ENCODE measurements at regions not wholly inside any gene's neighbourhood (a gene's known extent, or its start where the extent isn't known, plus 50 kb on each side); places are given as distances from the start of the nearest gene placed in this dataset.

- no peak for DNase-seq (ENCODE audit: low spot score)
Observed at GRCh38 chr2:222797871-222798270, 63.0 kb upstream of the ACSL3 start.

DNA sequence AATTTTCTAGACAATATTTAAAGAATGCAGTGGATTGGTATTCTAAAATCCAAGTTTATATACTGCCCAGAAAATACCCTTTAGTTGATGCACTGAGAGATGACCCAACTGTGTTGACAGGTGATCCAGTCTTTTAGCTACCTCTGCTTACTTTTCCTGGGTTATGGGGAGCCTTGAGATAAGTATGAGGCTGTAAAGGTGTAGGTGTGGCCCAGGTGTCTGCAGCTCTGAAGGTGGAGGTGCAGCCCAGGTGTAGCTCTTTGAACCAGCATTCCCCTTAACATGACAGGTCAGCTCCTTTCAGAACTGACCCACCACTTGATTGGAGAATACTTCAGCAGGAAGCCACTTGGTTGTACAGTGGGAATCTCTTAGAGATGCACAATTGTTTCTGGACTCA is 62.3 kb upstream of the ACSL3 start:
- no peak for DNase-seq (ENCODE audit: low spot score)

GRCh38 chr2:222799262-222799918 is 61.4 kb upstream of the ACSL3 start:
- no peak for DNase-seq (ENCODE audit: low spot score)

DNA sequence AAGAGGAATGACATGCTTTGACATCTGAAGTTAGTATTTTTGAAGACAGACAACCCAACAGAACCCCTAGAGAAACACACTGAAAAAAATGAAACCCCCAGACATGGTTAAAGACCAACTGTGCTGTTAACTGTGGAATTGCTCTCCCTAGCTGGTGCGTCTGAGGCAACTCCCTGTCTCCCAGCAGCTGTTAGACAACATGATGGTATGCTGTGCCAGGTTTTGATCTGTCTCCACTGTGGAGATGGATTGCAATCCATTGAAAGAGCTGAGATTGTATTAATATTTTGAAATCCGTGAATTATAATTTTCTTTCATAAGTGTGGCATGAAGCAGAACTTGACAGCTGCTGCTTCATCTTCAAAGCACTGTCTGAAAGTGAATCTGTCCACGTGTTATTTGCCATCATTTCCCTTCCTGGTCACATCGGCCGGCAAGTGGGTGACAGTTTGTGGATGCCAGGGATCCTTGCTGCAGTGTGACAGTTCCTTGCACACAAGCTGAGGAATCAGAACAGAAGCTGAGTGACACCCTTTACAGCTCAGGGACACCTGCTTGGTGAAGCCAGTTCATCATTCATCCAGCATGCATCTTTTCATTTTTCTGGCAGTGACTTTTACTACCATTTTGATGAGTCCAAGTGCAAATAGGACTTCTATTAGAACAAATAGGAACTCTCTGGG is 58.2 kb upstream of the ACSL3 start:
- no peak for DNase-seq (ENCODE audit: low spot score)

GRCh38 chr2:222804351-222804750 is 56.5 kb upstream of the ACSL3 start:
- DNase-seq (ENCODE audit: low spot score), result no peak

- no peak for DNase-seq (ENCODE audit: low spot score)
Observed at GRCh38 chr2:222805591-222806304, 55.1 kb upstream of the ACSL3 start.

GRCh38 chr2:222806526-222807137 is 54.2 kb upstream of the ACSL3 start:
- no peak for DNase-seq (ENCODE audit: low spot score)

DNA sequence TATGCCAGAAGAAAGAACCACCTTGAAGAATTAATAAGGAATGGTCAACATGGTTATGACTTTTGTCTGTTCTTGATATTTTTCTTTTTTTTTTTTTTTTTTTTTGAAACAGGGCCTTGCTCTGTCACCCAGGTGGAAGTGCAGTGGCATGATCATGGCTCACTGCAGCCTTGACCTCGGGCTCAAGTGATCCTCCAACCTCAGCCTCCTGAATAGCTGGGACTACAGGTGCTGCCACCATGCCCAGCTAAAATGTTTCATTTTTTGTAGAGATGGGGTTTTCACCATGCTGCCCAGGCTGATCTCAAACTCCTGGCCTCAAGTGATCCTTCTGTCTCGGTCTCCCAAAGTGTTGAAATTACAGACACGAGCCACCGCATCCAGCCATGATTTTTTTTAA is 53.4 kb upstream of the ACSL3 start:
- DNase-seq (ENCODE audit: low spot score), result no peak

- no peak for DNase-seq (ENCODE audit: low spot score)
Observed at GRCh38 chr2:222809582-222809981, 51.3 kb upstream of the ACSL3 start.

- DNase-seq (ENCODE audit: low spot score), result no peak
Observed at GRCh38 chr2:222810044-222810443, 50.8 kb upstream of the ACSL3 start.

All from H4 (cell line).